GM21825 (cell line): ENCODE measurements at regions not wholly inside any gene's neighbourhood (a gene's known extent, or its start where the extent isn't known, plus 50 kb on each side); places are given as distances from the start of the nearest gene placed in this dataset.
"Not testable (repeated sequence)": the region's sequence is repeated elsewhere in the genome, so short reads cannot be mapped to it uniquely, and the experiment has no call there.

ENCODE experiments used
- ATAC-seq: cut with Tn5 transposase; IDR thresholded peaks from one replicate; pipeline ENCODE4 v1.9.1; 2021; ENCODE audit warnings: mild to moderate bottlenecking, moderate library complexity; ENCODE audit not compliant: unreplicated experiment

GRCh38 chr2:38243186-38243880 is 133.7 kb downstream of the ATL2 start:
- no peak for ATAC-seq

- no peak for ATAC-seq
Measured at GRCh38 chr2:38239452-38239851, 137.6 kb downstream of the ATL2 start.

DNA sequence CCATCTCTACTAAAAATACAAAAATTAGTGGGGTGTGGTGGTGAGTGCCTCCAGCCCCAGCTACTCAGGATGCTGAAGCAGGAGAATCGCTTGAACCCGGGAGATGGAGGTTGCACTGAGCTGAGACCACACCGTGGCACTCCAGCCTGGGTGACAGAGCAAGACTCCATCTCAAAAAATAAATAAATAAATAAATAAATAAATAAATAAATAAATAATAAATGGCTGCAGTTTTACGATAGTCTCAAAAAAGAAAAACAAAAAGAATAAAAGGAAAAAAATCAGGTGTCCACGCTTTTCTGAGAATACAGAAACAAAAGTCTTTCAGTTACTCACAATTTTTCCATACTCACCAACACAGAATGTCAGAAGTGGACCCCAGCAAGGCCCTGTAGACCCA is 138.4 kb downstream of the ATL2 start:
- ATAC-seq = not testable (repeated sequence)

GRCh38 chr2:38237311-38237710 is 139.8 kb downstream of the ATL2 start:
- no peak for ATAC-seq

GRCh38 chr2:38233231-38233983 is 143.7 kb downstream of the ATL2 start:
- no peak for ATAC-seq

DNA sequence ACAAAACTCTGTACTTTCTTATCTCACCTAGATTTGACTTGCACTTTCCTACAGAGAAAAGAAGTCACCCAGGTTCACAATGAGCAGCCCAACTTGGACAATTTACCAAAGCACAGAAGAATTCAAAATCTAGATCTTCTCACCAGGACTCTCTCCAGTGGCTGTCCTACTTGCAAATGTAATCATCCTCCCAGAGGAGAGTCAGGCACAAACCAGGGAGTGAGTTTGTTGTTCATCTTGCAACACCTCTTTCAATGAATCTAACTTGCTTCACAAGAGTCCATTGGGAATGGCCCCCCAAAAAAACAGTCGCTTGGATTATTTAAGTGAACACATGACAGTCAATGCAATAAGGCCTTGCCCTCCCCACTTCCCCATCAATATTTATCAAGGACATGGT is 144.6 kb downstream of the ATL2 start:
- no peak for ATAC-seq

GRCh38 chr2:38230756-38231155 is 146.3 kb downstream of the ATL2 start:
- ATAC-seq = no peak

- ATAC-seq = no peak
Measured at GRCh38 chr2:38228753-38229152, 148.3 kb downstream of the ATL2 start.

DNA sequence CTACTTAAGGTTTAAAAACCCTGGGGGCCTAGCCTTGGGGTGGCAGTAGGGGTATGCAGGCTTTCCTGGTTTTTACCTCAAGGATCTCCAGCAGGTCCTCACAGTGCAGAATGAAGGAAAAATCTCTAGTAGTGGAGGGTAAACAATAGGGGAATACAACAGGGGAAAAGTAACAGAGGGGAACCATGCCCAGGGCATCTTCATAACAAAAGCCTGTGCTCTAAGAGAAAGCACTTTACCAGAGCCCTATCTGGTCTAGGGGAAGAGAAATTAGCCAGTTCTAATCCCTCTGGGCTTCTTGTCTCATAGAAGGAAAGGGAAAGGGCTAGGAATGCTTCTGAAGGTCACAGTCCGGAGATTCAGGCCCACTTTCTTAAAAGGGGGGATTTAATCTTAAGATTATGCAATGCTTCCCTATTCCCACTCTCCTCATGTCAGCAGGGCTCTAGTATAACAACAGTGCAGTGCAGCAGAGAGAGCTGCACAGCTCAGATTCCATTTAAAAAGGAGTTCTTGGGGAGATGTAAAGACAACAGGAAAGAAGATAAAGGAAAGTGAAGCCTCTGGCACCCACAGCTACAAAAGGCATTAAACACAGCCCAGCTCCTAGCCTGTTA is 149.0 kb upstream of the CYP1B1 start:
- no peak for ATAC-seq

DNA sequence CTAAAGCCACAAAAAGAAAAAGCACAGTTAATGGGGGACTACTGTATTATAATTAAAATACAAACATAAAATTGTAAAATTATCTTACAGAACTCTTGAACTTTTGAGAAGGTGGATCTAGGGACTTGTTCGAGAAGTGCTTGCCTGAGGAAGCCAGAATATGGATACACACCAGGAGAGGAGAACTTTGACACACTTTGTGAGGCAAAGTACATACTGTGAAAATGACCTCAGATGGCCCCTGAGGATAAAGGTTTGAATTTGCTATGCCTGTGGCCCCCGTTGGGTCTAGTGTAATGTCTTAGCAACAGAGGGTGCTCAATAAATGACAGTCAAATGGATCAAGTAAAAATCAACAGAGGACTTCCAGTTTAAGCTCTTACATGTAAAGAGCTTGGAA is 148.2 kb upstream of the CYP1B1 start:
- no peak for ATAC-seq

GRCh38 chr2:38223256-38223655 is 147.3 kb upstream of the CYP1B1 start:
- no peak for ATAC-seq

DNA sequence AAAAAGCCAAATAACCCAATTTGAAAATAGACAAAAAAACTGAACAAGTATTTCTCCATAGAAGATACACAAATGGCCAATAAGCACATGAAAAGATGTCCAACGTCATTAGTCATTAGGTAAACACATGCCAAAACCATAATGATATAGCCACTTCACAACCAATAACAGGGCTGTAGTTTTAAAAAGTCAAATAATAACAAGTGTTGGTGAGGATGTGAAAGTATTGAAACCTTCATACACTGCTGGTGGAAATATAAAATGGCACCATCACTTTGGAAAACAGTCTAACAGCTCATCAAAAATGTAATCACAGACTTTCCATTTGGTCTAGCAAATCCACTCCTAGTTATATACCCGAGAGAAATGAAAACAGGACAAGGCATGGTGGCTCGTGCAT is 144.2 kb upstream of the CYP1B1 start:
- no peak for ATAC-seq

GRCh38 chr2:38218995-38219394 is 143.0 kb upstream of the CYP1B1 start:
- ATAC-seq = no peak

DNA sequence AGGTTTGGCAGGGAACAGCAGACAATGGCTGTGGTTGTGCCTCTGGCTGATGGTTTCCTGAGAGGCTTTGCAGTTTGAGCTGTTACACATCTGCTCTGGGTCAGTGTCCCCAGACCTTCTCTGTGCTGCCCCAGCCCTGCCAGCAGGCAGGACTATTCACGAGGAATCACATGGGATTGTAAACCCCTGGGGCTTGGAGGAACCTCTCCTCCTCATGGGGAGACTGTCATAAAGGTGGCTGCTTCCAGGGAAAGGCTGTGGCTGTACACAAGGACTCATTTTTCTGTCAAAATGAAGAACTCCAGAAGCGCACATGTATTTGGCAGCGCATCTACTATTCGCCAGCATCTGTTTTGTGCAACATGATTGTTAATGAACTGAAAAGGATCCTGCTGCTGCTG is 142.6 kb upstream of the CYP1B1 start:
- ATAC-seq = no peak

DNA sequence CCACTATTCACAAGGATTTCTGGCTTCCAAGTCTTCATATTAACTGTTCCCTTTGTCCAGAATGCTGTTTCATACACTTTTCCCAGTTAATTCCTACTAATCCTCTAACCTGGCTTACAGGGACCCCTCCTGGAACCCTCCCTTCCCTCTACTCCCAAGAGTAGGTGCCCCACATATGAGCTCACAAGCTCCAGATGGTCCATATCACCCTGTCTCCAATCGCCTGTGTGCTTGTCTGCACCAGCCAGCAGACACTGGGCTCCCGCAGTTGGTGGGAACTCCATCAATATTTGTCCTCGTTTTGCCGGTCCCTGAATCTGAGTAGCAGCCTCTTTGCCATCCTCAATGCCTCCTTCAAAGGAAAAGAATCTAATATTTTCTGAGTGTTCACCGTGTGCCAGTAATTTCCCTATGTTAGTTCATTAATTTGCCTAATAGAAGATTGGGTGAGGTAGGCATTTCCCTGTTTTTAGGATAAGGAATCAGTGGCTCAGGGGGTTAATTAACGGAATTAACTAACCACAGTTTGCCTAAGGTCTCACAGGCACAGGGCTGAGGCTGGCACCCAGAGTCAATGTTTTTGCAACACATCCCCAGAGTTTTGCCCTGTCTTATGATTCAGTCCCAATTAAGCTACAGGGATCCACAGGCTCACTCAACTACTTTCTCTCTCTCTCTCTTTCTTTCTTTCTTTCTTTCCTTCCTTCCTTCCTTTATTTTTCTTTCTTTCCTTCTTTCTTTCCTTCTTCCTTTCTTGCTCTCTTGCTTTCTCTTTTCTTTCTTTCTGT is 141.6 kb upstream of the CYP1B1 start:
- no peak for ATAC-seq

DNA sequence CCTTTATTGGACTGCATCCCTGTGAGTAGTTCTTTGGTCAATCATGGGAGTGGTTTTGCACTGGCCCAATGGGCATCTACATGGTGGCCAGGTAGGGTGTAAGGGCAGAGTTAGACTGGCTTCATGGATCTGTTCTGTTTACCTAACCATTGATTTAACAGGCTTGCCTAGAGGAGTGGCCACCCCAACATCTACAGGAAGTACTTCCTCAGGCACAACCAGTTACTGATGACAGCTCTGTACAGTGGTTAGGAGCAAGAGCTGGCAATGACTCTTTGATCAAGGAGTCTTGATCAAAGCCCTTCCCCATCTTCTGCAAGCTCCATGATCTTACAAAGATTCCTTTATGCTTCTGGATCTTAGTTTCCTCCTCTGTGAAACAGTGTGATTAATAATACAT is 140.9 kb upstream of the CYP1B1 start:
- ATAC-seq = no peak

GRCh38 chr2:38215993-38216392 is 140.0 kb upstream of the CYP1B1 start:
- no peak for ATAC-seq

DNA sequence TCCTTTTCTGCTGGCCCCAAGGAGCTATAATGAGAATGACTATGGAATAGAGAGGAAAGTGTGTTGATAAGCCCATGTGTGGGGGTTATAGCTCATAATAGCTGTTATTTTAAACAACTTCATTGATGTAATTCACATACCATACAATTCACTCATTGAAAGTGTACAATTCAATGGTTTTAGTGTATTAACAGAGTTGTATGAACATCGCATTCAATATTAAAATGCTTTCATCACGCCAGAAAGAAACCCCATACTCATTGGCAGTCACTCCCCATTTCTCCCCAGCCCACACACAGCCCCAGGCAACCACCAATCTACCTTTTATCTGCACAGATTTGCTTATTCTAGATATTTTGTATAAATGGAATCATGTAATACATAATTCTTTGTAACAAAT is 139.6 kb upstream of the CYP1B1 start:
- ATAC-seq = no peak

GRCh38 chr2:38214209-38214717 is 138.3 kb upstream of the CYP1B1 start:
- ATAC-seq = no peak

GRCh38 chr2:38213619-38214167 is 137.7 kb upstream of the CYP1B1 start:
- ATAC-seq = no peak

DNA sequence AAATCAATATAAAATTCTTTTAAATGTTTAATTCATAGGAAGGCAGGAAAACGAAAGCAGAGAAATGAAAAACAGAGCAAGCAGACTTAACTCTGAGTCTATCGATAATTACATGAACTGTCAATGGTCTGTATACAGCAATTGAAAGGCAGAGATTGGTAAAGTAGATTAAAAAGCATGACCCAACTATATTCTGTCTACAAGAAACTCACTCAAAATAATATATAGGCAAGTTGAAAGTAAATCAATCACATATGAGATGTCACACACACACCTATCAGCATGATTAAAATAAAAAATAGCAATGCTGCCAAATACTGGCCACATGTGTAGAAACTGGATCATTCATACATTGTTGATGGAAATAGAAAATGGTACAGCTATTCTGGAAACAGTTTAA is 136.4 kb upstream of the CYP1B1 start:
- ATAC-seq = no peak
